Dendritic cell treated with granulocyte-macrophage colony-stimulating factor and Interleukin-4, amounts not matched to agents 40 ng/mL and 50 ng/mL, for 4 days (primary cell): ENCODE measurements at regions not wholly inside any gene's neighbourhood (a gene's known extent, or its start where the extent isn't known, plus 50 kb on each side); places are given as distances from the start of the nearest gene placed in this dataset.

ENCODE experiments used
- H3K27ac Mint-ChIP-seq: one replicate; pipeline ENCODE4 v1.8.0; 2022; ENCODE audit warnings: mild to moderate bottlenecking, mixed read lengths
- H3K27me3 Mint-ChIP-seq: one replicate; pipeline ENCODE4 v1.8.0; 2022; ENCODE audit warnings: mild to moderate bottlenecking, mixed read lengths
- H3K36me3 Mint-ChIP-seq: one replicate; pipeline ENCODE4 v1.8.0; 2022; ENCODE audit warnings: low read depth, mixed read lengths
- H3K4me1 Mint-ChIP-seq: one replicate; pipeline ENCODE4 v1.8.0; 2022; ENCODE audit warnings: low read depth, mixed read lengths
- H3K4me3 Mint-ChIP-seq: one replicate; pipeline ENCODE4 v1.8.0; 2022; ENCODE audit warnings: mild to moderate bottlenecking, moderate library complexity, mixed read lengths
- H3K9me3 Mint-ChIP-seq: one replicate; pipeline ENCODE4 v1.8.0; 2022; ENCODE audit warnings: mixed read lengths
- intact Hi-C: fragments of 100-400 bp; cut with micrococcal nuclease; formaldehyde crosslinking; loops from one replicate; pipeline ENCODE4 v1.15.0; 2022

- no peak overlapping the region for H3K4me3 Mint-ChIP-seq
- no peak overlapping the region for H3K27ac Mint-ChIP-seq
- intact Hi-C loops: no loop called here
- no peaks in the 10 kb centered on the region for H3K36me3 Mint-ChIP-seq
- H3K27me3 Mint-ChIP-seq: no peaks in the 10 kb centered on the region
- no peaks in the 10 kb centered on the region for H3K4me1 Mint-ChIP-seq
- H3K9me3 Mint-ChIP-seq: peaks cover 8% of the 10 kb centered on the region
Measured at GRCh38 chr2:212923393-212923792, 228.0 kb downstream of the IKZF2 start.

- Mint-ChIP-seq H3K36me3 (no peaks in the 10 kb centered on the region), H3K27me3 (no peaks in the 10 kb centered on the region), H3K4me3 (no peak overlapping the region), H3K27ac (no peak overlapping the region), H3K4me1 (no peaks in the 10 kb centered on the region), H3K9me3 (peaks cover 8% of the 10 kb centered on the region)
- intact Hi-C loops: no loop called here
Measured at GRCh38 chr2:212922701-212923100, 228.7 kb downstream of the IKZF2 start.

GRCh38 chr2:212921711-212922110 is 229.7 kb downstream of the IKZF2 start:
- Mint-ChIP-seq H3K27ac (no peak overlapping the region), H3K27me3 (no peaks in the 10 kb centered on the region), H3K36me3 (no peaks in the 10 kb centered on the region), H3K4me3 (no peak overlapping the region), H3K4me1 (no peaks in the 10 kb centered on the region), H3K9me3 (peaks cover 8% of the 10 kb centered on the region)
- intact Hi-C loops: no loop called here

GRCh38 chr2:212921061-212921460 is 230.4 kb downstream of the IKZF2 start:
- Mint-ChIP-seq H3K4me1 (no peaks in the 10 kb centered on the region), H3K9me3 (peaks cover 8% of the 10 kb centered on the region), H3K4me3 (no peak overlapping the region), H3K27me3 (no peaks in the 10 kb centered on the region), H3K27ac (no peak overlapping the region), H3K36me3 (no peaks in the 10 kb centered on the region)
- intact Hi-C loops: no loop called here

- H3K4me3 Mint-ChIP-seq: no peak overlapping the region
- H3K9me3 Mint-ChIP-seq: peaks cover 8% of the 10 kb centered on the region
- no peaks in the 10 kb centered on the region for H3K27me3 Mint-ChIP-seq
- no peaks in the 10 kb centered on the region for H3K36me3 Mint-ChIP-seq
- peaks cover 9% of the 10 kb centered on the region for H3K4me1 Mint-ChIP-seq
- intact Hi-C loops: no loop called here
- H3K27ac Mint-ChIP-seq: no peak overlapping the region
Measured at GRCh38 chr2:212919238-212919637, 232.2 kb downstream of the IKZF2 start.

GRCh38 chr2:212918336-212918735 is 233.1 kb downstream of the IKZF2 start:
- no peaks in the 10 kb centered on the region for H3K27me3 Mint-ChIP-seq
- peaks cover 8% of the 10 kb centered on the region for H3K9me3 Mint-ChIP-seq
- intact Hi-C loops: no loop called here
- no peaks in the 10 kb centered on the region for H3K36me3 Mint-ChIP-seq
- no peak overlapping the region for H3K27ac Mint-ChIP-seq
- H3K4me3 Mint-ChIP-seq: no peak overlapping the region
- H3K4me1 Mint-ChIP-seq: peaks cover 9% of the 10 kb centered on the region

GRCh38 chr2:212915121-212915782 is 236.2 kb downstream of the IKZF2 start:
- Mint-ChIP-seq H3K4me3 (no peak overlapping the region), H3K9me3 (no peaks in the 10 kb centered on the region), H3K27me3 (no peaks in the 10 kb centered on the region), H3K36me3 (no peaks in the 10 kb centered on the region), H3K27ac (no peak overlapping the region), H3K4me1 (peaks cover 9% of the 10 kb centered on the region)
- intact Hi-C loops: no loop called here

- Mint-ChIP-seq H3K36me3 (no peaks in the 10 kb centered on the region), H3K27me3 (no peaks in the 10 kb centered on the region), H3K4me3 (no peak overlapping the region), H3K4me1 (peaks cover 9% of the 10 kb centered on the region), H3K27ac (no peak overlapping the region), H3K9me3 (no peaks in the 10 kb centered on the region)
- intact Hi-C loops: no loop called here
Measured at GRCh38 chr2:212914392-212914791, 237.0 kb downstream of the IKZF2 start.

- H3K4me1 Mint-ChIP-seq: peaks cover 9% of the 10 kb centered on the region
- H3K4me3 Mint-ChIP-seq: no peak overlapping the region
- intact Hi-C loops: no loop called here
- H3K27me3 Mint-ChIP-seq: no peaks in the 10 kb centered on the region
- H3K36me3 Mint-ChIP-seq: no peaks in the 10 kb centered on the region
- no peaks in the 10 kb centered on the region for H3K9me3 Mint-ChIP-seq
- no peak overlapping the region for H3K27ac Mint-ChIP-seq
Measured at GRCh38 chr2:212913640-212914306, 237.6 kb downstream of the IKZF2 start.

- no peaks in the 10 kb centered on the region for H3K9me3 Mint-ChIP-seq
- peaks cover 9% of the 10 kb centered on the region for H3K4me1 Mint-ChIP-seq
- no peaks in the 10 kb centered on the region for H3K27me3 Mint-ChIP-seq
- H3K27ac Mint-ChIP-seq: no peak overlapping the region
- no peak overlapping the region for H3K4me3 Mint-ChIP-seq
- no peaks in the 10 kb centered on the region for H3K36me3 Mint-ChIP-seq
- intact Hi-C loops: no loop called here
Measured at GRCh38 chr2:212912445-212913103, 238.8 kb downstream of the IKZF2 start.

GRCh38 chr2:212911011-212911410 is 240.4 kb downstream of the IKZF2 start:
- intact Hi-C loops: no loop called here
- Mint-ChIP-seq H3K27ac (no peak overlapping the region), H3K27me3 (no peaks in the 10 kb centered on the region), H3K36me3 (no peaks in the 10 kb centered on the region), H3K9me3 (no peaks in the 10 kb centered on the region), H3K4me1 (peaks cover 9% of the 10 kb centered on the region), H3K4me3 (no peak overlapping the region)

- H3K27ac Mint-ChIP-seq: no peak overlapping the region
- H3K27me3 Mint-ChIP-seq: no peaks in the 10 kb centered on the region
- peaks cover 6% of the 10 kb centered on the region for H3K4me1 Mint-ChIP-seq
- intact Hi-C loops: no loop called here
- no peaks in the 10 kb centered on the region for H3K36me3 Mint-ChIP-seq
- H3K9me3 Mint-ChIP-seq: peaks cover 6% of the 10 kb centered on the region
- H3K4me3 Mint-ChIP-seq: no peak overlapping the region
Measured at GRCh38 chr2:212908682-212909435, 242.6 kb downstream of the IKZF2 start.

GRCh38 chr2:212908031-212908430 is 243.4 kb downstream of the IKZF2 start:
- H3K4me1 Mint-ChIP-seq: peaks cover 6% of the 10 kb centered on the region
- no peak overlapping the region for H3K27ac Mint-ChIP-seq
- no peak overlapping the region for H3K4me3 Mint-ChIP-seq
- H3K9me3 Mint-ChIP-seq: peaks cover 6% of the 10 kb centered on the region
- no peaks in the 10 kb centered on the region for H3K27me3 Mint-ChIP-seq
- intact Hi-C loops: no loop called here
- no peaks in the 10 kb centered on the region for H3K36me3 Mint-ChIP-seq

GRCh38 chr2:212906620-212907019 is 244.8 kb downstream of the IKZF2 start:
- no peaks in the 10 kb centered on the region for H3K36me3 Mint-ChIP-seq
- no peak overlapping the region for H3K27ac Mint-ChIP-seq
- no peaks in the 10 kb centered on the region for H3K27me3 Mint-ChIP-seq
- peaks cover 6% of the 10 kb centered on the region for H3K9me3 Mint-ChIP-seq
- no peak overlapping the region for H3K4me3 Mint-ChIP-seq
- peaks cover 6% of the 10 kb centered on the region for H3K4me1 Mint-ChIP-seq
- intact Hi-C loops: no loop called here
